CD4-positive, alpha-beta T cell (primary cell): ENCODE measurements at regions not wholly inside any gene's neighbourhood (a gene's known extent, or its start where the extent isn't known, plus 50 kb on each side); places are given as distances from the start of the nearest gene placed in this dataset.
"Not testable (repeated sequence)": the region's sequence is repeated elsewhere in the genome, so short reads cannot be mapped to it uniquely, and the experiment has no call there.

Experiments
- ATAC-seq: fragments of 200-7000 bp; cut with Tn5 transposase; one replicate; pipeline ENCODE4 v1.10.0; 2022; ENCODE audit warnings: mild to moderate bottlenecking; ENCODE audit not compliant: poor library complexity
- CTCF ChIA-PET: fragments of 350-600 bp; sonication (Branson Sonifier 250); formaldehyde crosslinking; loops from one replicate; lab custom pipeline; 2021; ENCODE audit warnings: antibody characterized with exemption, inconsistent platforms; lab: Charles Lee
- POLR2A ChIA-PET: fragments of 350-600 bp; sonication (Branson Sonifier 250); formaldehyde crosslinking; loops from one replicate; lab custom pipeline; 2021; ENCODE audit warnings: antibody characterized with exemption, inconsistent platforms; lab: Charles Lee
- DNase-seq, 14 experiments: peaks; one replicate each; pipeline ENCODE4 v3.0.0-alpha.2; 2013 to 2020; ENCODE audit warnings: mixed read lengths in 2 of 14
- H3K27ac ChIP-seq, 2 donors: one replicate each; pipeline versions ENCODE4 v1.5.1 to v1.7.0; 2013; ENCODE audit warnings: low read length in 2 of 2, low read depth in 1 of 2, mild to moderate bottlenecking in 1 of 2
- H3K27me3 ChIP-seq, 2 experiments: 1 replicate in 1 of 2; 2 replicates in 1 of 2; pipeline versions ENCODE4 v1.6.1 to v1.7.0; 2013; ENCODE audit warnings: low read length in 2 of 2, control low read depth in 1 of 2, mild to moderate bottlenecking in 1 of 2, moderate library complexity in 1 of 2; ENCODE audit not compliant: insufficient read depth in 2 of 2, control insufficient read depth in 1 of 2
- H3K36me3 ChIP-seq: one replicate; pipeline ENCODE4 v1.6.1; 2013; ENCODE audit warnings: low read length, control low read depth; ENCODE audit not compliant: insufficient read depth
- H3K4me1 ChIP-seq: one replicate; pipeline ENCODE4 v1.6.1; 2013; ENCODE audit warnings: low read length, control low read depth; ENCODE audit not compliant: insufficient read depth
- H3K4me3 ChIP-seq: one replicate; pipeline ENCODE4 v1.5.1; 2013; ENCODE audit warnings: mild to moderate bottlenecking, low read length, moderate library complexity
- H3K9me3 ChIP-seq, 2 experiments: 1 replicate in 1 of 2; 2 replicates in 1 of 2; pipeline versions ENCODE4 v1.6.1 to v1.7.0; 2013; ENCODE audit warnings: low read length in 2 of 2, mild to moderate bottlenecking in 2 of 2, control low read depth in 1 of 2, moderate library complexity in 1 of 2; ENCODE audit not compliant: control insufficient read depth in 1 of 2, insufficient read depth in 1 of 2
- H3K27ac Mint-ChIP-seq: one replicate; pipeline ENCODE4 v1.8.0; 2020; ENCODE audit warnings: mixed read lengths
- H3K27me3 Mint-ChIP-seq: one replicate; pipeline ENCODE4 v1.8.0; 2021; ENCODE audit warnings: mixed read lengths
- H3K36me3 Mint-ChIP-seq: one replicate; pipeline ENCODE4 v1.8.0; 2021; ENCODE audit warnings: low read depth, mixed read lengths
- H3K4me1 Mint-ChIP-seq: one replicate; pipeline ENCODE4 v1.8.0; 2021; ENCODE audit warnings: low read depth, mixed read lengths
- H3K4me3 Mint-ChIP-seq: one replicate; pipeline ENCODE4 v1.8.0; 2020; ENCODE audit warnings: mild to moderate bottlenecking, mixed read lengths
- H3K9me3 Mint-ChIP-seq: one replicate; pipeline ENCODE4 v1.8.0; 2020; ENCODE audit warnings: mixed read lengths
- intact Hi-C, 2 experiments: fragments of 100-400 bp; cut with DNase I in 1 of 2; cut with micrococcal nuclease in 1 of 2; formaldehyde crosslinking; loops; one replicate each; pipeline versions ENCODE4 v1.15.1 to v1.9.0; 2023 to 2025; cut with DNase I, micrococcal nuclease
- TF ChIP-seq, protein P1 (sequence below): fragments of 200-600 bp; IDR thresholded peaks from one replicate; pipeline ENCODE4 v1.8.0; 2022; ENCODE audit warnings: antibody characterized with exemption, mild to moderate bottlenecking

DNA sequence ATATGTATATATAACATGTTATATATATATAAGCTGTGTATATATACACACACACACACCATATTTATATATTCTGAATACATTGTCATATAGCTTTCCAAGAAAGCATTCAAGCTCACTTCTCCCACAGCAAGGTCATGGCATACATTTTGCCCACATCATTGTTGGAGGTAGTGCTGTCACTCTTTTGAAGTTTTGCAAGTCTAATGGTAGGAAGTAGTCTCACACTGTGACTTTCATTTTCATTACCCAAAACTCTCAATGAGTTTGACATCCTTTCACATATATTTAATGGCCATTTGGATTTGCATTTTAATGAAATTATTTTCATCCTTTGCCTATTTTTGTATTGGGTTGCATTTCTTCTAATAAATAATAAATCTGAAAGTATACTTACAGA, 59.8 kb upstream of the COX7C start:
- Histone ChIP-seq H3K4me3 (no peak overlapping the region), H3K27me3 (no peaks in the 10 kb centered on the region), H3K27ac (no peak overlapping the region), H3K9me3 (peaks cover 0 to 5% of the 10 kb centered on the region in 2 experiments), H3K4me1 (no peaks in the 10 kb centered on the region), H3K36me3 (no peaks in the 10 kb centered on the region)
- peaks cover 20% of the 10 kb centered on the region for H3K27me3 Mint-ChIP-seq
- H3K4me3 Mint-ChIP-seq: no peak overlapping the region
- no peaks in the 10 kb centered on the region for H3K4me1 Mint-ChIP-seq
- DNase-seq (no peak), ATAC-seq (no peak)
- intact Hi-C loops: no loop called here
- ChIA-PET POLR2A (no interaction called here), CTCF (no interaction called here)
- peaks cover 2% of the 10 kb centered on the region for H3K9me3 Mint-ChIP-seq
- TF ChIP-seq, protein P1, sequence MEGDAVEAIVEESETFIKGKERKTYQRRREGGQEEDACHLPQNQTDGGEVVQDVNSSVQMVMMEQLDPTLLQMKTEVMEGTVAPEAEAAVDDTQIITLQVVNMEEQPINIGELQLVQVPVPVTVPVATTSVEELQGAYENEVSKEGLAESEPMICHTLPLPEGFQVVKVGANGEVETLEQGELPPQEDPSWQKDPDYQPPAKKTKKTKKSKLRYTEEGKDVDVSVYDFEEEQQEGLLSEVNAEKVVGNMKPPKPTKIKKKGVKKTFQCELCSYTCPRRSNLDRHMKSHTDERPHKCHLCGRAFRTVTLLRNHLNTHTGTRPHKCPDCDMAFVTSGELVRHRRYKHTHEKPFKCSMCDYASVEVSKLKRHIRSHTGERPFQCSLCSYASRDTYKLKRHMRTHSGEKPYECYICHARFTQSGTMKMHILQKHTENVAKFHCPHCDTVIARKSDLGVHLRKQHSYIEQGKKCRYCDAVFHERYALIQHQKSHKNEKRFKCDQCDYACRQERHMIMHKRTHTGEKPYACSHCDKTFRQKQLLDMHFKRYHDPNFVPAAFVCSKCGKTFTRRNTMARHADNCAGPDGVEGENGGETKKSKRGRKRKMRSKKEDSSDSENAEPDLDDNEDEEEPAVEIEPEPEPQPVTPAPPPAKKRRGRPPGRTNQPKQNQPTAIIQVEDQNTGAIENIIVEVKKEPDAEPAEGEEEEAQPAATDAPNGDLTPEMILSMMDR: no peak
- H3K36me3 Mint-ChIP-seq: no peaks in the 10 kb centered on the region
- H3K27ac Mint-ChIP-seq: no peak overlapping the region

DNA sequence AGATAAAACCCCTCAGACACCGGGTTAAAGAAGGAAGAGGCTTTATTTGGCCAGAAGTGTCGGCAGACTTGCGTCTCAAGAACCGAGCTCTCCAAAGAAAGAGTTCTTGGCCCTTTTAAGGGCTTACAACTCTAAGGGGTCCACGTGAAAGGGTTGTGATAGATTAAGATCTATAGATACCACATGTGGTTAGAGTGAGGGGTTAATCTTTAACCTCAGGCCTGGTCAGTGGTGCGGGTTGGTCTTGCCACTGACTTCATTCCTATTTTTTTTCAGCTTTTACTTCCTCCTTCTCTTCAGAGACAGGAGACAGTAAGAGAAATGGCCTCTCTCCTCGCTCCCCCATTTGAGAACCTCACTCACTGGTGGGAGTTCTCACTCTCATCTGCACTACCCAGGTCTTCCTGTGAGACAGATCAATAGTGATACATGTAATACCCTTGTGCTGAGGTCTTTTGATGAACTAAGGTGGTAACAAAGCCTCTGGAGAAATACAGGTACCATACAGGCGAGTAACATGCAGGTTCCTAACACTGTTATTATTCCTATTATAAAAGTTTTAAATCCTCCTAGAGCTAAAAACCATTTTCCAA, 52.4 kb upstream of the COX7C start:
- Histone ChIP-seq H3K4me1 (no peaks in the 10 kb centered on the region), H3K27me3 (no peaks in the 10 kb centered on the region), H3K4me3 (no peak overlapping the region), H3K27ac (no peak overlapping the region), H3K9me3 (no peaks in the 10 kb centered on the region), H3K36me3 (no peaks in the 10 kb centered on the region)
- POLR2A ChIA-PET: no interaction called here
- ATAC-seq (no peak), DNase-seq (no peak)
- CTCF ChIA-PET: no interaction called here
- Mint-ChIP-seq H3K27ac (no peak overlapping the region), H3K36me3 (no peaks in the 10 kb centered on the region), H3K4me3 (no peak overlapping the region), H3K27me3 (peaks cover 17% of the 10 kb centered on the region), H3K9me3 (no peaks in the 10 kb centered on the region), H3K4me1 (no peaks in the 10 kb centered on the region)
- TF ChIP-seq, protein P1: no peak
- intact Hi-C loops: no loop called here

DNA sequence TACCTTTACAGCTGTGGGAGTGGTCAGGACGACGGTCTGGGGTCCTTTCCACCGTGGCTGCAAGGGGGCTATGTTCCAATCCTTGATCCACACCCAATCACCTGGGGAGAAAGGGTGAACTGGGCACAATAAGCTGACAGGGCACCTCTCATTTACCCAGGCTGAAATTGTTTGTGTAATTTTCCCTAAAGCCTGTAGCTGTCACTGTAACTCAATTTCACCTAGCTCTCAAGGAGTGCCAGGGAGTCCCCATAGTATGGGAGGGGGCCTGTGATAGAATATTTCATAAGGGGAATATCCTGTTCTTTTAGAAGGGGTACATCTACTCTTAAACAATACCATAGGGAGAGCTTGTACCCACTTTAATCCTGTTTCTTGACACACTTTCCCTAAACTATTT, 51.7 kb upstream of the COX7C start:
- CTCF ChIA-PET, intact Hi-C loops, H3K36me3 Mint-ChIP-seq, H3K4me1 ChIP-seq, H3K9me3 Mint-ChIP-seq, H3K27ac Mint-ChIP-seq, POLR2A ChIA-PET, H3K4me3 ChIP-seq, H3K36me3 ChIP-seq, H3K4me1 Mint-ChIP-seq, H3K9me3 ChIP-seq, H3K27me3 ChIP-seq, ATAC-seq, H3K27ac ChIP-seq, DNase-seq, H3K4me3 Mint-ChIP-seq: not testable (repeated sequence)
- peaks cover 11% of the 10 kb centered on the region for H3K27me3 Mint-ChIP-seq
